ENCODE measurements at regions not wholly inside any gene's neighbourhood (a gene's known extent, or its start where the extent isn't known, plus 50 kb on each side); places are given as distances from the start of the nearest gene placed in this dataset.

GRCh38 chr4:185088899-185089298 is 54.2 kb upstream of the SLC25A4 start:
- DNase-seq (no peak), ATAC-seq (ENCODE audit: low FRiP score in 2 of 2) (no peak)
- Histone ChIP-seq H3K9me3 (no peaks in the 10 kb centered on the region), H3K27ac (no peak overlapping the region), H3K4me1 (no peaks in the 10 kb centered on the region), H3K36me3 (no peaks in the 10 kb centered on the region), H3K4me3 (no peak overlapping the region), H3K27me3 (no peaks in the 10 kb centered on the region)
- TF ChIP-seq EP300 (IDR thresholded peaks at IDR 0.05): no peak
- TF ChIP-seq POLR2AphosphoS5 (IDR thresholded peaks at IDR 0.05): no peak
- no peak for TF ChIP-seq POLR2A (IDR thresholded peaks at IDR 0.05)
- TF ChIP-seq CTCF (IDR thresholded peaks at IDR 0.05): no peak
- WGBS, 2 donors: 81 to 86% methylated on average over 6 of the region's 6 CpGs

GRCh38 chr4:185090592-185090991 is 52.5 kb upstream of the SLC25A4 start:
- whole genome bisulfite sequencing, 2 donors: 63 to 70% methylated on average over 1 of the region's 1 CpG
- H3K9me3 ChIP-seq: no peaks in the 10 kb centered on the region
- H3K4me1 ChIP-seq: no peaks in the 10 kb centered on the region
- no peak overlapping the region for H3K4me3 ChIP-seq
- no peak overlapping the region for H3K27ac ChIP-seq
- H3K27me3 ChIP-seq: no peaks in the 10 kb centered on the region
- DNase-seq (no peak), ATAC-seq (ENCODE audit: low FRiP score in 2 of 2) (no peak)
- H3K36me3 ChIP-seq: no peaks in the 10 kb centered on the region
- TF ChIP-seq POLR2A (IDR thresholded peaks at IDR 0.05) (no peak), CTCF (IDR thresholded peaks at IDR 0.05) (no peak), POLR2AphosphoS5 (IDR thresholded peaks at IDR 0.05) (no peak), EP300 (IDR thresholded peaks at IDR 0.05) (no peak)

- TF ChIP-seq POLR2A (IDR thresholded peaks at IDR 0.05) (no peak), CTCF (IDR thresholded peaks at IDR 0.05) (no peak), POLR2AphosphoS5 (IDR thresholded peaks at IDR 0.05) (no peak), EP300 (IDR thresholded peaks at IDR 0.05) (no peak)
- DNase-seq: no peak
- Histone ChIP-seq H3K36me3 (no peaks in the 10 kb centered on the region), H3K9me3 (no peaks in the 10 kb centered on the region), H3K27ac (no peak overlapping the region), H3K4me3 (no peak overlapping the region), H3K27me3 (no peaks in the 10 kb centered on the region), H3K4me1 (no peaks in the 10 kb centered on the region)
- no peak for ATAC-seq (ENCODE audit: low FRiP score in 2 of 2)
- 87 to 89% methylated on average over 6 of the region's 6 CpGs for WGBS, 2 donors
Measured at GRCh38 chr4:185092535-185093197, 50.4 kb upstream of the SLC25A4 start.
